ENCODE measurements at regions not wholly inside any gene's neighbourhood (a gene's known extent, or its start where the extent isn't known, plus 50 kb on each side); places are given as distances from the start of the nearest gene placed in this dataset.

GRCh38 chr3:177550667-177551066, 353.4 kb upstream of the TBL1XR1 start:
- no peak for DNase-seq

- DNase-seq = no peak
Measured at GRCh38 chr3:177551431-177551836, 354.2 kb upstream of the TBL1XR1 start.

DNA sequence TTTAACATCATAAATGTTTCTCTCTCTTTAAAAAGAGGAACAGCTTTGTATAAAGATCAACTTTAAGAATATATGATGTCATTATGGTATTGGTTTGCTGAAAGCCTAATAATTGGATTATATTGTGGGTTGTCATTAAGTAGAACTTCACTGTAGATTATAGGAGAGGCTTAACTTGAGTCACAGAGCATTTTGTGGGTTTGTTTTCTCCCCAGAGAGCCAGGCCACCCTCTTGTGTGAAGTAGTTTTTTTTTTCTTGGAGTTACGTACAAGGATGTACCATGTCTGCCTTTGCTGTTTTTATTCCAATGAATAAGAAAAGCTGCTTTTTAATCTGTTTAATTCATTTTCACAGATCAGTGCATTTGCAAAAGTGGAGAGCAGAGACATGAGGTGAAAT, 354.8 kb upstream of the TBL1XR1 start:
- DNase-seq = no peak

DNA sequence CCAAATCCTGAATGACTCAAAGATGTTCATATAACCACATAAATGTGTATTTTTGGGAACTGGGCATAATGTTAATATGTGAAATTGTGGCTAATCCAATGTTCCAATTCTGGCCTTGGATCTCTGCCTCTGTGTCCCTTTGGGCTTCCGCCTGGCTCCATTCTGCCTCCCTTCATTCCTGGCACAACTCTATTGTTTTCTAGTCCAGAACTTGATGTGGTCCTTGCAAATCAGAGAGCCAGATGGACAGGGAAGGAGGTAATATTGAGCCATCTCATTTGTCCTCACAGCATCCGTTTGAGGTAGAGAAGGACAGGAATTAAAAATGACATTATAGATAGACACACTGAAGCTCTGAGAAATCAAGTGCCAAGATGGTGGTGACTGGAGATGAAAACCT, 355.7 kb upstream of the TBL1XR1 start:
- no peak for DNase-seq

GRCh38 chr3:177553579-177553978, 356.3 kb upstream of the TBL1XR1 start:
- DNase-seq = no peak

DNA sequence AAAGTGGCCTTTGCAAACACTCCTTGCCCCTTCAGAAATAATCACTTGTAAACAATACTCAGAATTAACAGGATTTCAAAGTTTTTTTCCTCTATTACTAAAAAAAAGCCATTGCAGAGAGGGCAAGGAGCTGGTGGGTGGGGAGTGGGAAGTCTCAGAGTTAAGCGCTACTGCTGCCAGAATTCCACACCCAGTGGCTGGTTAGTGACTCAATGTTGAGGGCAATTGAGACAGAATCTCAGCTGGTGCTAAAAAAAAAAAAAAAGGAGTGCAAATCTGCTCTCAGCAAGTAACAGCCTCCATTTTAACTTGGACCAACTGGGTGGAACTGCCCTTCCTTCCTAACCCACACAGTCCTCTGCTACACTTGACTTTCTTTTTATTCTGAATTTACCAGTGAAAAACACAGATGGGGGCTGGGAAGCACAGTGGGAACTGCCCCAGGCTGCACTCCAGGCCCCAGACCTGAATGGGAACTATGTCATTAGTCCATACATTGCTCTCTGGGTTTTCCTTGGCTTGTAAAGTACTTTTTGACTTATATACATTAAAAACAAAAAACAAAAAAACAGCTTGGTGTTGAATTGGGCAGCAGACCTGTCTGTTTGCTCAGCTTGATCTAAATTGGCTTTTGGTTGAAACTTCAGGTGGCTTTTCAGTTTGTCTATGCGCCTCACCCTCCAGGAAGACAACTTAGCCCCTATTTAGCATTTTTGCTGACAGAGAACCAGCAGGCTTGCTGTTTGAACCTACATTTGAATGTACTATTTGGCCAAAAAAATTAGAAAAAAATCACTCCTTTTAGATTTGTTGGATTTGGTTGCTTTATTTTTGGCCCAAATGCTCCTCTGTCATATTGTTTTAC, 357.8 kb upstream of the TBL1XR1 start:
- no peak for DNase-seq

DNA sequence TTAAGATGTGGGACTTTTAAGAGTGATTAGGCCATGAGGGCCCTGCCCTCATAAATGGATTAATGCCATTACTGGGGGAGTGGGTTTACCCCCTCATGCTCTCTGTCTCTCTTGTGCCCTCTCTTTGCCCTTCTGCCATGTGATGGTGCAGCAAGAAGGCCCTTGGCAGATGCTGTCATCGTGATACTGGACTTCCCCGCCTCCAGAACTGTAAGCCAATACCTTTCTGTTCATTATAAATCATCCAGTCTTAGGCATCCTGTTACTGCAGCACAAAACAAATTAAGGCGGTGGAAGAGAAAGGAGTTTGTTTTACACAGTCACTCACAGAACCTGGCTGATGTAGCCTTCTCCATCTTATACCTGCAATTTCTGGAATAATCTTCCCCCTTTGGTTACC, 360.3 kb upstream of the TBL1XR1 start:
- DNase-seq = no peak

GRCh38 chr3:177561365-177561764, 364.1 kb upstream of the TBL1XR1 start:
- no peak for DNase-seq

- DNase-seq = no peak
Measured at GRCh38 chr3:177561769-177562392, 364.6 kb upstream of the TBL1XR1 start.

DNA sequence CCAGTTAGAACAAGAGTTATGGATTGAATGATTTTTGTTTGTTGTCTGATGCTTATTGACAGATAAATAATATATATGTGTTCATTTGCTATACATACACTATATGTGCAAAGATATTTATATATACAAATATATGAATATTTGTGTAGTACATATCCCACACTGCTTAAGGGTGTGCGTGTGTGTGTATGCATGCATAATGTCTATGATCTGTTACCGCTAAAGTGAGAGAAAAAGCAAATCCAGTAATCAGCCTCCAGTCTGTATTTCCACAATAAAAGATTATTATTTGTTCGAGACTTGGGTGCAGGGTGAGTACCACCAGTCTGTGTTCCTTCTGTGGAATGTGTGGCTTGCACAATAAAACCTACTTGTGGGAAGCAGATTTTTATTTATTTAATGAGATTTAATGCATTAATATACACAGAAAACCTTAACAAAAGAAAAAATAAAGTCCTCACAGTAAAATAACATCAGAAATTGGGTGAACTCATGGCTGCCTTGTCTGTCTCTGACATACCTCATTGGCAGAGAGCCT, 366.0 kb upstream of the TBL1XR1 start:
- DNase-seq = no peak

- no peak for DNase-seq
Measured at GRCh38 chr3:177563792-177564191, 366.5 kb upstream of the TBL1XR1 start.

GRCh38 chr3:177565981-177566380, 368.7 kb upstream of the TBL1XR1 start:
- no peak for DNase-seq

- DNase-seq = no peak
Measured at GRCh38 chr3:177567833-177568232, 370.6 kb upstream of the TBL1XR1 start.

- no peak for DNase-seq
Measured at GRCh38 chr3:177569193-177569592, 371.9 kb upstream of the TBL1XR1 start.

DNA sequence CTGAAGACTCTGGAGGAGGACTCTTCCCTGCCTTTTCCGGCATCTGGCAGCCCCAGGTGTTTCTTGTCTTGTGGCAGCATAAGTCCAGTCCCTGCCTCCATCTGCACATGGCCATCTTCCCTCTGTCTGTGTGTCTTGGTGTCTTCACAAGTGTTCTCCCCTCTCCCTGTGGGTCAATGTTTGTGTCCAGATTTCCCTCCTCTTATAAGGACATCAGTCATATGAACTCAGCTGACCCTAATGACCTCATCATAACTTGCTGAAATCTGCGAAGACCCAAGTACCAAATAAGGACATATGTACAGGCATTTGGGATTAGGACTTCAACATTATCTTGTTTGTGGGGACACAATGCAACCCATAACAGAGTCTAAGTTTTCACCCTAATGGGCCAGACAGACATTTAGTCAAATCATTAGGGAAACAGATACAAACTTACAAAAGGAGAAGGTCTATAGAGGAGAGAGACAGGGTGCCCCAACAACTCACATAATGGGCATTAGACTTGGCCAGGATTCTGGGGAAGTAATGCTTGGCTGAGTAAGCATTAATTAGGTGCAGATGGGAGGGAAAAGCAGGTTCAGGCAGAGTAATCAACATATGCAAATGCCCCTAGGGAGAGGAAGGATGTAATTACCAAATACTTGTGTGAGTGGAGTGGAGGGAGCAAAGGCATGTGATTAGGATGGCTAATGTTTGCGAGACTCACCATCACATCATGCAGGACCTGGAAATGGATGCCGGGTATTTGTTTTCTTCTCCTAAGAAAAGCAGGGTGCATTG, 372.8 kb upstream of the TBL1XR1 start:
- DNase-seq = no peak

- DNase-seq = no peak
Measured at GRCh38 chr3:177571271-177571943, 374.1 kb upstream of the TBL1XR1 start.

- no peak for DNase-seq
Measured at GRCh38 chr3:177571944-177572315, 374.6 kb upstream of the TBL1XR1 start.

- DNase-seq = no peak
Measured at GRCh38 chr3:177574222-177574856, 377.1 kb upstream of the TBL1XR1 start.

DNA sequence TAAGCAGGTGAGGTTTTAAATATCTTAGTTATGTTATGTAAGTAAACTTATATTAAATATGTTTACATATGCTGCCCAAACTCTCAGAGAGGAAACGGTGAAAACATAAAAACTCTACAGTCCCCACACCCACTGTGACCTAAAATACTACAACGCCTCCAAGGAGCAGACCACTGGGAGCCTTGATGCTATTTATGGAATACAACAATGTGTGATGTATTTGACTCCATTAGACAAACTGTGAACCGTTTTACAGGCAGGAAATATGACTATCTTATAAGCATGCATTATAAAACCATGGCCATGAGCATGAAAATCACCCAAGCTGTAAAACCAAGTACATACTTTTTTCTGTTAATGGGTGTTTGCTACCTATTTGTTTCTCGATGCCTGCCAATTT, 379.5 kb upstream of the TBL1XR1 start:
- DNase-seq = no peak

- DNase-seq = no peak
Measured at GRCh38 chr3:177578488-177578887, 381.2 kb upstream of the TBL1XR1 start.

GRCh38 chr3:177579419-177579818, 382.1 kb upstream of the TBL1XR1 start:
- DNase-seq = no peak

DNA sequence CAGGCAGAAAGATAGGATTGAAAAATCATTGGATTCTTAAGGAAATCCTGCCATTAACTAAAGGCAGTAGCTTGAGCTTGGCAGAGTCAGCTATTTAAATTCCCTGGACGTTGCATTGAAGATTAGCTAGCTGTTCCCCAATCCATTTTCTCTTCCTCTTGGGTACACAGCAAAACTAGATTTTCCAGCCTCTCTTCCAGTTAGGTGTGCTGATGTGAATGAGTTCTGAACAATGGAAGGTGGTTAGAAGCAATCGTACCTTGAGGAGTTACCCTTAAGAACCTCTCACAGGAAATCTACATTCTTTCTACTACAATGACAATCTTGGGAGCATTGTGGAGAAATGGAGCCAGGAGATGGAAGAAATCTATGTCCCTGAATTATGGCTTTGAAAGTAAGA, 383.2 kb upstream of the TBL1XR1 start:
- no peak for DNase-seq
